GM12872 (cell line): ENCODE measurements at regions not wholly inside any gene's neighbourhood (a gene's known extent, or its start where the extent isn't known, plus 50 kb on each side); places are given as distances from the start of the nearest gene placed in this dataset.

Experiments used
- CTCF ChIP-seq: IDR thresholded peaks from 3 replicates; pipeline ENCODE4 v1.5.1; 2011; ENCODE audit warnings: low read depth, mild to moderate bottlenecking, low read length, moderate library complexity; ENCODE audit not compliant: insufficient read depth

GRCh38 chr3:102643546-102643945, 208.7 kb downstream of the ZPLD1 start:
- no peak for TF ChIP-seq CTCF

GRCh38 chr3:102646557-102646956, 211.7 kb downstream of the ZPLD1 start:
- no peak for TF ChIP-seq CTCF

- no peak for TF ChIP-seq CTCF
Observed at GRCh38 chr3:102660653-102661052, 225.8 kb downstream of the ZPLD1 start.

- no peak for TF ChIP-seq CTCF
Observed at GRCh38 chr3:102661707-102662497, 227.1 kb downstream of the ZPLD1 start.

GRCh38 chr3:102662498-102662772, 227.6 kb downstream of the ZPLD1 start:
- TF ChIP-seq CTCF = no peak

- TF ChIP-seq CTCF = no peak
Observed at GRCh38 chr3:102664126-102664525, 229.3 kb downstream of the ZPLD1 start.

- no peak for TF ChIP-seq CTCF
Observed at GRCh38 chr3:102665183-102665582, 230.4 kb downstream of the ZPLD1 start.

- TF ChIP-seq CTCF = no peak
Observed at GRCh38 chr3:102668247-102668646, 233.4 kb downstream of the ZPLD1 start.
